ENCODE measurements at regions not wholly inside any gene's neighbourhood (a gene's known extent, or its start where the extent isn't known, plus 50 kb on each side); places are given as distances from the start of the nearest gene placed in this dataset.

DNA sequence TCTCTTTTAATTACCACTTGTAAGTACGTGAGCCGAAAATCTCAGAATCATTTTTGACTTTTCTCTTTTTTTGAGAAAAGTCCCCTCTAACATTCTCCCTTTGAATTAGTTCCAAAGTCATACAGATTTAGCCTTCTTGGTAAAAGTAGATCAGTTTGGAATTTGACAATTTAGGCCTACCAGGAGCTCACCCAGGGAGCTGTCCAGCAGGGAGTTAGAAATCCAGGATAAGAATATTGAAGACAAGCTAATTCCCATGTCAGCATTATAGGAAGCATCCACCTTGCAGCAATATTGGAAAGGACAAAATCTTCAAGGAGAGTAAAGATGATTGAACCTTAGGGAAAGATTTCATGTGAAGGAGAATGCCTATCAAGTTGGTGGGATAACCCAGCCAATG lies 352.2 kb upstream of the CPEB2 start:
- Histone ChIP-seq H3K27me3 (ENCODE audit: insufficient read depth) (no peaks in the 10 kb centered on the region), H2AFZ (ENCODE audit: low read depth) (no peak overlapping the region), H3K36me3 (replicated peaks in 1 of 2; ENCODE audit: control insufficient read depth in 1 of 2, insufficient read depth in 2 of 2, low read length in 1 of 2) (no peaks in the 10 kb centered on the region), H4K20me1 (ENCODE audit: insufficient read depth) (no peaks in the 10 kb centered on the region), H3F3A (replicated peaks; ENCODE audit: insufficient read depth) (no peaks in the 10 kb centered on the region), H3K79me2 (ENCODE audit: insufficient read depth) (no peaks in the 10 kb centered on the region), H3K4me2 (no peak overlapping the region), H3K9me3 (no peaks in the 10 kb centered on the region), H3K9me2 (no peaks in the 10 kb centered on the region), H3K4me3 (ENCODE audit: low read depth in 2 of 2, low read length in 1 of 2) (no peak overlapping the region), H3K27ac (ENCODE audit: low read depth in 2 of 2, low read length in 1 of 2) (no peak overlapping the region), H3K4me1 (ENCODE audit: control insufficient read depth in 1 of 2, insufficient read depth in 2 of 2, low read depth in 1 of 2, low read length in 1 of 2) (no peaks in the 10 kb centered on the region; a peak in 1 of 4 replicates), H3K9ac (no peak overlapping the region)
- WGBS (ENCODE audit: low lambda C conversion rate) = 85% methylated on average over 2 of the region's 2 CpGs
- CTCF ChIA-PET = interaction anchor here (1.1 kb wide), 1 partner anchor 23 kb away, joined by 4 read pairs; no protein-coding TSS in a partner anchor
- POLR2A ChIA-PET = no interaction called here
- no peak for DNase-seq
- TF ChIP-seq, protein P1, sequence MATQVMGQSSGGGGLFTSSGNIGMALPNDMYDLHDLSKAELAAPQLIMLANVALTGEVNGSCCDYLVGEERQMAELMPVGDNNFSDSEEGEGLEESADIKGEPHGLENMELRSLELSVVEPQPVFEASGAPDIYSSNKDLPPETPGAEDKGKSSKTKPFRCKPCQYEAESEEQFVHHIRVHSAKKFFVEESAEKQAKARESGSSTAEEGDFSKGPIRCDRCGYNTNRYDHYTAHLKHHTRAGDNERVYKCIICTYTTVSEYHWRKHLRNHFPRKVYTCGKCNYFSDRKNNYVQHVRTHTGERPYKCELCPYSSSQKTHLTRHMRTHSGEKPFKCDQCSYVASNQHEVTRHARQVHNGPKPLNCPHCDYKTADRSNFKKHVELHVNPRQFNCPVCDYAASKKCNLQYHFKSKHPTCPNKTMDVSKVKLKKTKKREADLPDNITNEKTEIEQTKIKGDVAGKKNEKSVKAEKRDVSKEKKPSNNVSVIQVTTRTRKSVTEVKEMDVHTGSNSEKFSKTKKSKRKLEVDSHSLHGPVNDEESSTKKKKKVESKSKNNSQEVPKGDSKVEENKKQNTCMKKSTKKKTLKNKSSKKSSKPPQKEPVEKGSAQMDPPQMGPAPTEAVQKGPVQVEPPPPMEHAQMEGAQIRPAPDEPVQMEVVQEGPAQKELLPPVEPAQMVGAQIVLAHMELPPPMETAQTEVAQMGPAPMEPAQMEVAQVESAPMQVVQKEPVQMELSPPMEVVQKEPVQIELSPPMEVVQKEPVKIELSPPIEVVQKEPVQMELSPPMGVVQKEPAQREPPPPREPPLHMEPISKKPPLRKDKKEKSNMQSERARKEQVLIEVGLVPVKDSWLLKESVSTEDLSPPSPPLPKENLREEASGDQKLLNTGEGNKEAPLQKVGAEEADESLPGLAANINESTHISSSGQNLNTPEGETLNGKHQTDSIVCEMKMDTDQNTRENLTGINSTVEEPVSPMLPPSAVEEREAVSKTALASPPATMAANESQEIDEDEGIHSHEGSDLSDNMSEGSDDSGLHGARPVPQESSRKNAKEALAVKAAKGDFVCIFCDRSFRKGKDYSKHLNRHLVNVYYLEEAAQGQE (IDR thresholded peaks at IDR 0.05; ENCODE audit: low read depth, low read length) = peak; percentile 41; the same call in 1 of the 2 replicates
- TF ChIP-seq TCF12 (IDR thresholded peaks at IDR 0.05) (no peak), TAF1 (IDR thresholded peaks at IDR 0.05; ENCODE audit: borderline replicate concordance, low read depth, low read length) (no peak)

GRCh38 chr4:14652522-14652921 lies 349.8 kb upstream of the CPEB2 start:
- CTCF ChIA-PET = no interaction called here
- no peak overlapping the region for H3K4me2 ChIP-seq
- WGBS (ENCODE audit: low lambda C conversion rate) = 12% methylated on average over 2 of the region's 2 CpGs

More at GRCh38 chr4:14652522-14652921, 349.8 kb upstream of the CPEB2 start:
- H3F3A ChIP-seq (replicated peaks; ENCODE audit: insufficient read depth) = no peaks in the 10 kb centered on the region
- H3K79me2 ChIP-seq (ENCODE audit: insufficient read depth) = no peaks in the 10 kb centered on the region
- no peak overlapping the region for H3K27ac ChIP-seq (ENCODE audit: low read depth in 2 of 2, low read length in 1 of 2)
- no peaks in the 10 kb centered on the region for H4K20me1 ChIP-seq (ENCODE audit: insufficient read depth)
- H3K9ac ChIP-seq = no peak overlapping the region
- H3K4me1 ChIP-seq (ENCODE audit: control insufficient read depth in 1 of 2, insufficient read depth in 2 of 2, low read depth in 1 of 2, low read length in 1 of 2) = no peaks in the 10 kb centered on the region
- no peak overlapping the region for H2AFZ ChIP-seq (ENCODE audit: low read depth)
- POLR2A ChIA-PET = no interaction called here
- no peaks in the 10 kb centered on the region for H3K9me3 ChIP-seq
- no peaks in the 10 kb centered on the region for H3K27me3 ChIP-seq (ENCODE audit: insufficient read depth)
- H3K9me2 ChIP-seq = no peaks in the 10 kb centered on the region
- H3K36me3 ChIP-seq (replicated peaks in 1 of 2; ENCODE audit: control insufficient read depth in 1 of 2, insufficient read depth in 2 of 2, low read length in 1 of 2) = no peaks in the 10 kb centered on the region
- no peak overlapping the region for H3K4me3 ChIP-seq (ENCODE audit: low read depth in 2 of 2, low read length in 1 of 2)
- DNase-seq = no peak
- no peak for TF ChIP-seq YY1 (IDR thresholded peaks at IDR 0.05; ENCODE audit: low read depth)
- TF ChIP-seq PBX3 (IDR thresholded peaks at IDR 0.05) = no peak
- no peak for TF ChIP-seq CTCF (IDR thresholded peaks at IDR 0.05)
- no peak for TF ChIP-seq SMC3 (IDR thresholded peaks at IDR 0.05; ENCODE audit: low read depth, low read length)
- no peak for TF ChIP-seq CHD2 (IDR thresholded peaks at IDR 0.05; ENCODE audit: low read length, partially characterized antibody)
- no peak for TF ChIP-seq EZH2phosphoT487 (IDR thresholded peaks at IDR 0.05; ENCODE audit: borderline replicate concordance, low read depth)
- no peak for TF ChIP-seq POLR2AphosphoS5 (IDR thresholded peaks at IDR 0.05; ENCODE audit: low read depth, low read length)
- no peak for TF ChIP-seq RFX5 (IDR thresholded peaks at IDR 0.05; ENCODE audit: low read length)

Data from SK-N-SH (cell line).